Right lobe of liver (tissue), 4 donors: ENCODE measurements at regions not wholly inside any gene's neighbourhood (a gene's known extent, or its start where the extent isn't known, plus 50 kb on each side); places are given as distances from the start of the nearest gene placed in this dataset.

Experiments
- CTCF ChIP-seq, 4 donors: fragments of 200-600 bp in 3 of 4; fragments of 450-650 bp in 1 of 4; IDR thresholded peaks; one replicate each; pipeline versions ENCODE4 v1.5.1 to v1.8.0; 2016 to 2022; ENCODE audit warnings: antibody characterized with exemption in 4 of 4, mild to moderate bottlenecking in 2 of 4
- POLR2A ChIP-seq: fragments of 450-650 bp; IDR thresholded peaks from one replicate; pipeline ENCODE4 v1.6.1; 2017; ENCODE audit warnings: antibody characterized with exemption, mild to moderate bottlenecking
- donor health status: DM: no; HTN: no; CAD: no.
- donor health status: DM: no; HTN: no; CAD: no.
- donor health status: DM: no; HTN: yes; CAD: no.

- TF ChIP-seq CTCF (IDR thresholded peaks at IDR 0.05) = no peak
- no peak for TF ChIP-seq POLR2A
Measured at GRCh38 chr12:98222135-98222534, 293.3 kb upstream of the TMPO start.
